GM12864 (cell line): ENCODE measurements at regions not wholly inside any gene's neighbourhood (a gene's known extent, or its start where the extent isn't known, plus 50 kb on each side); places are given as distances from the start of the nearest gene placed in this dataset.
"Not testable (repeated sequence)": the region's sequence is repeated elsewhere in the genome, so short reads cannot be mapped to it uniquely, and the experiment has no call there.

ENCODE experiments used
- DNase-seq: peaks from one replicate; pipeline ENCODE4 v3.0.0-alpha.2; 2011; ENCODE audit warnings: low read depth
- H3K4me3 ChIP-seq: 2 replicates; pipeline ENCODE4 v1.5.1; 2011; ENCODE audit warnings: mild to moderate bottlenecking, low read depth, low read length, control low read depth
- CTCF ChIP-seq: IDR thresholded peaks from 2 replicates; pipeline ENCODE4 v1.5.1; 2011; ENCODE audit warnings: low read depth, mild to moderate bottlenecking, moderate library complexity, low read length, control low read depth, inconsistent platforms; ENCODE audit errors: missing control alignments

- no peak overlapping the region for H3K4me3 ChIP-seq
- no peak for DNase-seq
- no peak for TF ChIP-seq CTCF
Observed at GRCh38 chr11:134993691-134994243, 581.7 kb upstream of the B3GAT1 start.

- H3K4me3 ChIP-seq, result no peak overlapping the region
- DNase-seq, result no peak
- TF ChIP-seq CTCF, result no peak
Observed at GRCh38 chr11:134992981-134993380, 580.9 kb upstream of the B3GAT1 start.

- no peak for TF ChIP-seq CTCF
- H3K4me3 ChIP-seq, result no peak overlapping the region
- no peak for DNase-seq
Observed at GRCh38 chr11:134988495-134988894, 576.5 kb upstream of the B3GAT1 start.

- no peak for DNase-seq
- no peak overlapping the region for H3K4me3 ChIP-seq
- no peak for TF ChIP-seq CTCF
Observed at GRCh38 chr11:134987822-134988221, 575.8 kb upstream of the B3GAT1 start.

GRCh38 chr11:134987223-134987768, 575.3 kb upstream of the B3GAT1 start:
- no peak for DNase-seq
- TF ChIP-seq CTCF, result no peak
- H3K4me3 ChIP-seq, result no peak overlapping the region

GRCh38 chr11:134984421-134984820, 572.4 kb upstream of the B3GAT1 start:
- DNase-seq, result no peak
- H3K4me3 ChIP-seq, result no peak overlapping the region
- no peak for TF ChIP-seq CTCF

- DNase-seq, result not testable (repeated sequence)
Observed at GRCh38 chr11:134982432-134982831, 570.4 kb upstream of the B3GAT1 start.

More at GRCh38 chr11:134982432-134982831, 570.4 kb upstream of the B3GAT1 start:
- not testable (repeated sequence) for H3K4me3 ChIP-seq
